HG03097 (cell line): ENCODE measurements at regions not wholly inside any gene's neighbourhood (a gene's known extent, or its start where the extent isn't known, plus 50 kb on each side); places are given as distances from the start of the nearest gene placed in this dataset.

Source experiments
- ATAC-seq: cut with Tn5 transposase; IDR thresholded peaks from one replicate; pipeline ENCODE4 v1.9.1; 2021; ENCODE audit not compliant: unreplicated experiment, low FRiP score

DNA sequence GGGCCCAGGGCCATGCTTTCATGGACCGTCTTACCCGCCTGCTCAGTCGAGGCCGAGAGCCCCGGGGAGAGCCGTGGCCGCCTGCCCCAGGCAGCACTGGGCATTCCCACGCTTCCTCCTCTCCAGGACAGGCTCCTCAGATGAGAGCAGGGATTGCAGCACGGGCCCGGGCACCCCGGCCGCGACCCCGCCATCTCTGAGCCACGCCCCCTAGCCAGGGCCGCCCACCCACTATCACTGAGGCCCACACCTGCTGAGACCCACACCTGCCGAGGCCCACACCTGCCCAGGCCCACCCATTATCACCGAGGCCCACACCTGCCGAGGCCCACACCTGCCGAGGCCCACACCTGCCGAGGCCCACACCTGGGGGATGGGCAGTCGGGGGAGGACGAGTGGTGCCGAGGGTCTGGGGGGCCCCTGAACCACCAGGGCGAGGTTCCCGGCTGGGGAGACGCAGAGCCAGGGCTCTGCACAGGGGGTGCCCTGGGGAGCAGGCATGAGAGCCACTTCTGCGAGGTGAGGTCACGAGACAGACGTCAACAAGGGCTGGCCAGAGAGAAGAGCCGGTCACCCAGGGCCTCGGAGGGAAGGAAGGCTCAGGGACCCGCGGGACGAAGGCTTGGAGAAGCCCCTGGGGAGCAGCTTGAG is 235.6 kb downstream of the ERMARD start:
- ATAC-seq = no peak

DNA sequence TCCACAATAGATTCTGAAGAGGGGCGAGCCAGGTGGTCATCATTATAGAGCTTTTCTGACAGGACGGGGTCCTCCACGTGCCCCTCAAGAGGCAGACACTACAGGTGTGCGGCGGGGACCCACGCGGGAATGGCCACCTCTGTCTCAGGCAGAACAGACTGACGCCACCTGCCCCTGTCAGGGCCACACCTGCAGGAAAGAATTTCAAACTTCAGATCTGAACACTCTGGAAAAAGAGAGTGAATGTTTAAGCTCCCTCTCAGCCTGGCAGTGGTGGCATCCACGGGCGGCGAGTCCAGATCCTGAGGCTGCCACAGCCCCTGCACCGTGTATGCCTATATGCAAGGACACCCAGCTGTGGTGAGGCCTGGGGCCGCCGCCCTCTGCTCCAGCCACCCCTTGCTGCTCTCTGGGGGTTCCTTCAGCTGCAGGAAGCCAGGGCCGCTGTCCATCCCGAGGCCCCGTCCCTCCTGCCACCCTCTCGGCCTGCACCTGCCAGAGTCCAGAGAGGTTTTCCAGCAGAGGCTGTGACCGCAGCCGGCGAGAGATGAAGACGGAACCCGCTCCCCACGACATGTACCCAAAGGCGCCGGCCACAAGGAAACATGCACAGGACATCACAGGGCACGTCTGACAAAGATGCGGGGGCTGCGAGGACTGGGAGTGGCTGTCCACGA is 234.9 kb downstream of the ERMARD start:
- ATAC-seq = no peak

DNA sequence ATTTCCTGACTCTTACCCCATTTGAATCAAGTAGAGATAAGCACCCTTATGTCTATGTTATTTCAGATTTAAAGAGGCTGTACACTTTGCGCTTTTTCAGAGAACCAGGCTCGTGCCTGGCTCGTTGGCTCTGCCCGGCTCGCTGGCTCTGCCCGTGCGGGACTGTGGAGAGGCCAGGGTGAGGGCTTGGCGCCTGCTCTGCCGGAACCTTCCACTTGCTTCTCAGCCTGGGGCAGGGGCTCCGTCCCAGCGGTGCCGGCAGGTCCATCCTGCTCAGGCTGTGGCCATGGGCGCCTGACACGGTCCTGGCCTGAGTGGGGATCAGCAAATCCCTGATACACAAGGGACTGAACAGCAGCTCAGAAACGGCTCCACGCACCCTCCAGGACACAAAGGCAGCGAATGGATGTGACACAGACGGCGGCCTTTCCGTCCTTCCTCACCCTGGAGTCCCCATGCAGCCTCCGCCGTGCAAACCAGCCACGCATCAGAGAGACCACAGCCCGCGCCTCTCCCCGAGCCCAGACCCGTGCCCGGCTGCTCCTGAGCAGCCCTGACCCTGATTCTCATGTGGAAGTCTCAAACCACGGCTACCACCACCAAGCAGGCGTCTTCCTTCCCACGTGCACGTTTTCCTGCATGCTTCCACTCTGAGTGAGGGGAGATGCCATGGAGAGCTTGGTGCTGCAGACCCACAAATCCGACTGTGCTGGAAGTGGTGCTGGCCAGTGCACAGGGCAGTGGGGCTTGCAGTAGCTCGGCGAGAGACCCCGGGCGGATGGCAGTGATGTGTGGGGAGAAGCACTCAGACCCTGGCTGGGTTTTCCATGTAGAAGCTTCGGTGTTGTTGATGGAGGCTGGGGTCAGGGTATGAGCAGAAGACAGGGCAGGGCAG is 233.9 kb downstream of the ERMARD start:
- ATAC-seq = no peak

DNA sequence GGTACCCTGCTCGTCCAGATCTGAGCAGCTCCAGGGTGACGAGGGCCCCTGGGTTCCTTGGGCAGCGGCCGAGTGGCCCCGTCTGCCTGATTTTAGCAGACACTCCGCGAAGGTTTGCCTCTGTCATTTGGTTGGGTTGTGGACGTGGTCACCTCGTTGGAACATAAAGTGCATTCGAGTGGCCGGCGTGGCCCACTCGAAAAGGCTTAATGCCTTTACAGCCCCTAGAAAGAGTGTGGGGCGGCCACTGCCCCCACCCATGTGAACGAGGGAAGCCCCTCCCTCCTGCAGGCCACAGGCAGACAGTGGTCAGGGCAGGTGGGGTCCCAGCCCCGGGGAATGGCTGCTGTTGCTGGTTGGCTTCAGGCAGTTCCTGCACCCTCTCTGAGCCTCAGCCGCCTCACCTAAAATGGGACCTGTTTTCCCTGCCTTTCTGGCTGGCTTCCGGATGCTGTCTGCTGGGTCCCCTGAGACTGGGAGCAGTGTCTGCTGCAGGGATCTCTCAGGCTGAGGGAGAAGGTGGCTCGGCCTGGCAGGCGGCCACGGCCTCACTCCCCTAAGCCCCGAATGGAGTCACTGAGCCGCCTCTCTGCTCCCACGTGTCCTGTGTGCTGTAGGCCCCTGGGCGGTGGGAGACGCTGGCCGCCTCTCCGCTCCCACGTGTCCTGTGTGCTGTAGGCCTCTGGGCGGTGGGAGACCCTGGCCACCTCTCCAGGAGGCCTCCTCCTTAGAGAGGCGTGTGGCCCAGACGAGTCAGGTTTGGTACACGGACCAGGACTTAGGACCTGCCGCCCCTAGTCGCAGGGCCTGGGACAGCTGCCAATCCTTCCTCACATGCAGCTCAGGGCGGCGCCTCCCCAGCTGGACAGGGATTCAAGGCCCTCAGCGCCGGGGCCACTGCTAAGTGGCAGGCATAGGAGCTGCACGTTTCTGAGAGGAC is 233.0 kb downstream of the ERMARD start:
- no peak for ATAC-seq

DNA sequence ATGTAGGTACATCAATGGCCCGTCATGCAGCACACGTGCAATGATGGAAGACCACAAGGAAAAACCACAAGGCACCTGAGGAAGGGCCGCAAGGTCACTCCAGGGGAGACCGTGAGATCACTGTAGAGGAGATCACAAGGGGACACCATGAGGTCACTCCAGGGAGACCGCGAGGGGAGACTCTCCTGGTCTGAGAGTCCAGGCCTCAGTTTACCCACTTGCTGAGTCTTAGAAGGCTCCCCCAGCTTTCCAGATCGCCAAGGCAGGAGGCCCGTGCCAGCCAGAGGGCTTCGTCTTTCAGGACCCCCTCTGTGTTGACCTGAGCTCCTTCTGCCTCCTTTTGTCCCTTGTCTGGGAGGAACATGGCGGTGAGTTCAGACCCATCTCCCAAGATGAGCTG is 232.2 kb downstream of the ERMARD start:
- no peak for ATAC-seq

DNA sequence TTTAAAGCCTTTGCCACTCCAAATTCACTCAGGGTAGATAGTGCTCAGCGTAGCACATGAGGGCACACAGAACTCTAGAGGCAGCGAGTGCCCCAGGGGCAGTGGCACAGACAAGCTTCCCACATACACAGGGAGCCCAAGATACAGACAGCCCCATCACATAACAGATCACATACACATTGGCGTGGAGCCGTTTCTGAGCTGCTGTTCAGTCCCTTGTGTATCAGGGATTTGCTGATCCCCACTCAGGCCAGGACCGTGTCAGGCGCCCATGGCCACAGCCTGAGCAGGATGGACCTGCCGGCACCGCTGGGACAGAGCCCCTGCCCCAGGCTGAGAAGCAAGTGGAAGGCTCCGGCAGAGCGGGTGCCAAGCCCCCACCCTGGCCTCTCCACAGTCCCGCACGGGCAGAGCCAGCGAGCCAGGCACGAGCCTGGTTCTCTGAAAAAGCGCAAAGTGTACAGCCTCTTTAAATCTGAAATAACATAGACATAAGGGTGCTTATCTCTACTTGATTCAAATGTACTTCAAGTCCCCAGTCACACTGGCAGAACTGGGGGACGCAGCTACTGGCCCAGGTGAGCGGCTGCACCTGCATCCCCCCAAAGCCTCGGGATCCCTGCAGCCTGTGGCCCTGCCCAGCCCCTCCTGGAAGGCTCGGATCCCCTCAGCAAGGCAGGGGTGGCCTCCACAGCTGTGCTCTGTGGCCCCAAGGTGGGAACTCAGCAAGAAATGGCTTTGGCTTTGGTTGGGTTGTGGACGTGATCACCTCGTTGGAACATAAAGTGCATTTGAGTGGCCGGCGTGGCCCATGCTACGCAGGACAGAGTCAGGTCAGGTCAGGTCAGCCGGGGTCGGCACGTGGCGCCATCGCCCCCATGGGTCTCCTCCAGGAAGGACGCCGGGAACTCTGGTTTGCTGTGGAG is 231.3 kb downstream of the ERMARD start:
- no peak for ATAC-seq

DNA sequence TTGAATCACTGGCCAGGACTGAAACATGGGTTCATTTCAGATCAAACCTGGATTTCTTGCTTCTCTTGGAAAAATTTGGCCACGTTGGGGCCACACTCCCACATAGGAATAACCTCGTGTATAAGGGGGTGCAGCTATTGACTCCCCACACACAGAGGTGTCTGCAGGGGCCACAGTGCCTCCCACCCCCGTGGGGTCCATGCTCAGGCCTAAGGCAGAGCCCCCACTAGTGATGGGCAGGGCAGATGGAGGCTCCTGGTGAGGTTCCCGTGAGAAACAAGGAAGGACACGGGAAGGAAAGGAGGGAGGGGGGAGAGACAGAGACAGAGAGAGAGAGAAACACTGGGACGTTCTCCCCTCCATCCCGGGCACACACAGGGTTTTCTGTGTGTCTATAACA is 230.5 kb downstream of the ERMARD start:
- no peak for ATAC-seq

DNA sequence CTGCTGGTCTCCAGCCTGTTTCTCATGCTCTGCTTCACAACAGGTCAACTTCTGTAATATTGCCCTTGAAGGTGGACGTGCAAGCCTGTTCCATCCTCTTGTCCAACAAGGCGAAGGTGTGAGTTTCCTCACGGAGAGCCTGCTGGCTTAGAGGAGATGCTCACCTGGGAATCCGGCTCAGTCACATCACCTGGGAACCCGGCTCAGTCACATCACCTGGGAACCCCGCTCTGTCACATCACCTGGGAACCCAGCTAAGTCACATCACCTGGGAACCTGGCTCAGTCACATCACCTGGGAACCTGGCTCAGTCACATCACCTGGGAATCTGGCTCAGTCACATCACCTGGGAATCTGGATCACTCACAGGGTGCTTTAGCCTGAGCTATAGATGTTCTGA is 230.1 kb downstream of the ERMARD start:
- no peak for ATAC-seq

DNA sequence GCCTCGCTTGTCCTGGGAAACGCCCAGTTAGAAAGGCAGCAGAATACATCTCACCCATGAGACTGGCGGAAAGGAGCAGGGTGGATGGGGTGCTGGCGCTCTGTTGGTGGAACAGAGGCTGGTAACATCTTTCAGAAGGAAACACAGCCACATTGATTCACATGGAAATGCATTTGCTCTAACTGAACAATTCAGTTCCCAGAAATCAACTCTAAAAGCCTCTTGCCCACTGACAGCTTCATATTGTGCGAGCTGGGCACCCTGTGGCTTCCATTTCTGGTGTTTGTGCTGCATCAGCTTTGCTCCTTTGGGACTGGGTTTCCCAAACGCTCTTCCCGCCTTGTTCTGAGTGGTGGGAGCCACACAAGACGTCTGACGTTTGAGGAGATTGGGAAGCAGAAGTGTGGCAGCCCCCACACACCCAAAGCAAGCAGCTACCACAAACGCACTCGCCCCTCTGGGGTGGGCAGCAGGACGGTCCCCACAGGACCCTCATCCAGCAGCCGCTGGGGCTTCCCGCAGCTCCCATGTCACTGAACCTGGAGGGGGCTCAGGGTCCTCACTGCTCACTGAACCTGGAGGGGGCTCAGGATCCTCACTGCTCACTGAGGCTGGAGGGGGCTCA is 229.5 kb downstream of the ERMARD start:
- no peak for ATAC-seq

DNA sequence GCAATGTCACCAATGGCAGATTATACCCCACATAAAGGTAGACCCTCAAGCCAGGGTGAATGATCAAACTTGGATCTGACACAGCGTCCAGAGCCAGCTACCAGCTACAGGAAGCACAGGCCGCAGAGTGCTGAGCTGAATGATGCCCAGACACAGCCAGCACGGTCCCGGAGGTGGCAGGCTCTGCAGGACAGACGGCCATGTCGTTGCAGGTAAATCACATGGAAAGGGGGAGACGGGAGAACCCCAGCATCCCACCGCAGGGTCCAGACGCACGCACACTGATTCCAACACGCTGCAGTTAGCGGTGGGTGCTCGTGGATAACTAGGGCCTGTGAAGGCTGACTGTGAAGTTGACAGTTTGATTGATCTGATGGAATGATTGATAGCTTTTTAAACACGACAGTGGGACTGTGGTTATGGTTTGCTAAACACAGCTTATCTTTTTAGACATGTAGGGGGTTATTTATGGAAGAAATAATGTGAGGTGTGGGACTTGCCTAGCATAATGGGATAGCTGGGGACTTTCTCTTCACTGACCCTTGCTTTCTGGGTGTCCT is 228.5 kb downstream of the ERMARD start:
- ATAC-seq = no peak

DNA sequence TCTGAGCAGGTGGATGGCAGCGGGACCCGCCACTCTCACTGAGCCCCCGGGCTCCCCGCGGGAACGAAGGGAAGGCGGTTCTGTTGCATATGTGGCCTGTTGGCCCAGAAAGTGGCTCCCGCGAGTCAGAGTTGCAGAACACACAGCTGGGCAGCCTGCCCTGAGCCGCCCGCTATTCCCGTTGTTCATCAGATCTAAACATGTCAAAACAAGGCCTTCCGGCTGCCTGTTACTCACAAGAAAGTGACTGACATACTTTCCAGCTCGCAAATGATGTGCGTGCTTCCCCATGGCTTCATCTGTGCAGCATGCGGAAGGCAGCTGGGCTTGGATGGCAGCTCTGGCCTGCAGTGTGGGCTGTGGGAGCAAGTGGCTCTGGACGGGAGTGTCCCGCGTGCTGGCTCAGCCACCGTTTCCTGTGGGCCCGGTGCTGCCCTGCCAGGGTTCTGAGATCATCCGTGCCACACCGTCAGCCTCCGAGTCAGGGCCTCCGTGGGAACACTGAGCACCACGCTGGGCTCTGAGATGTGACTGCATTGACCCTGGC is 227.3 kb downstream of the ERMARD start:
- ATAC-seq = no peak

DNA sequence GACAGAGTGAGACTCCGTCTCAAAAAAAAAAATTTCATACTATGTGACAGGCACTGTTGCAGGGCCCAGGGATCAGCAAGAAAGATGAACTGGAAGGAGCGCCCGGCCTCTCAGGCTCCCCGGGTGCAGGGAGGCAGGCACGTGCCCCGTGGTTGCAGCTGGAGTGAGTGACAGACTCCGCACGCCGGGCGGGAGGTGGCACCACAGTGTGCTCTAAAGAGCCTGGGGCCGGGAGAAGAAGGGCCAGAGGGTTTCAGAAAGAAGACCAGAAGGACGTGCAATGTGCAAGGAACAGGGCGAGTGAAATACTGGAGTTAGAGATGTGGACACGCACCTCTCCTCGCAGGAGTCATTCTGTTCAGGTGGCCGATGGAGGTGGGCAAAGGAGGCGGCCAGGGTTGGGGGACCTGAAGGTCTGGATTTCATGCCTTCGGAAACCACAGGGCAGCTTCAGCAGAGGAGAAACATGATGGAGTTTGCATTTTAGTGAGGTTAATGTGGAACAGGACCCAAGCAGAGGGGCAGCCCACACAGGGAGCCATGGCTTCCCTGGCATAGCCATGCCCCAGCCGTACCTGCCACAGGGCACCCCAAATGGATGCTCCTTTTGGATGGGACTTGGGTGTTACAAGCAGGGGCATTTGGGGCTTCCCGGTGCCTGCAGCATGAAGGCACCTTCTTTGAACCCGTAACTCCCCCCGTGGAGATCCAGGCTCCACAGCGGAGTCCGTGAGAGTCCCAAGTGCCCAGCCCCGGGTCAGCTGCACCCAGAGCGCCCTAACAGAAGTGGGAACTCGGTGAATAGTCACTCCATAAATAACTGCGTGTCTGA is 226.2 kb downstream of the ERMARD start:
- no peak for ATAC-seq

DNA sequence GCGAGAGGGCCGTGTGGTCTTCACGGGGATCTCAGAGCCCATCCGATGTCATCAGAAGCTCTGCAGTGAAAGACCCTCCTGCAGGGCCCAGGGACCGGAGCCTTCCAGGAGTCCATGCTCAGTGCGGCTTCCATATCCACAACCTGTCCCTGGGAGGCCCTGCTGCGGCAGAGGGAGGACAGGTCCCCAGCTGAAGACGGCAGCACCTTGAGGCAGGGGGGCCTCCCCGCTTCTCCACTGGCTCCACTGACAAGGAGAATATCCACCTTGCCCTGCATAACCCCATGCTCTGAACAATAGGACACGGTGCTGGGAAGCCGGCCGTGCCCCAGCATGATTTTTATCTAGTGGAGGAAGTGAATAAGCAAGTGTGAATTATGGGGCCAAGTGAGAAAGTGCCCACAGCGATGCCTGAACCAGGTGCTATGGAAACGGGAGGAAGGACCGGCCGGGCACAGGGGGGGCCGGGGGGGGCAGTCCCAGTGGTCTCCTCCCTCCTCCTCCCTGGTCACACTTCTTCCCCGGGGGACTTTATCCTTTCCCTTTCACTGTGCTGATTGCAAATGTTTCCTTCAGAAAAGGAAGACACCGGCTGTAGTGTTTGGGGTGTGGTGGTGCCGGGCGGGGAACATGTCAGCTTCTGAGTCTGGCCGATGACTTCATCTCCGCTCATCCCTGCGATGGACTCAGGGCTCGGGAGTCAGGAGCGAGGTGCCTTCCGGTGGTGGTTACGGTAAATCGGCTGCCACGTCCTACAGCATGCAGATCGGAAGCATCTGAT is 225.1 kb downstream of the ERMARD start:
- no peak for ATAC-seq

DNA sequence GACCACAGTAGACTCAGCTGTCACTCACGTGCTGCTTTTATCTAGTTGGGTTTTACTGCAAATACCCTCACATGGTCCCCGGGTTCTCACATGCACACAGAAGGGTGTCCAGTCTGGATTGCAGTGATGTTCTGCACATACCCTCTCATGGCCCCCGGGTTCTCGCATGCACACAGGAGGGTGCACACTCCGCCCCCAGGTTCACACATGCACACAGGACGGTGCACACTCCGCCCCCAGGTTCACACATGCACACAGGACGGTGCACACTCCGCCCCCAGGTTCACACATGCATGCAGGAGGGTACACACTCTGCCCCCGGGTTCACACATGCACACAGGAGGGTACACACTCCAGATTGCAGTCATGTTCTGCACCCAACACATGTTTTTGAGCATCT is 224.3 kb downstream of the ERMARD start:
- ATAC-seq = no peak

DNA sequence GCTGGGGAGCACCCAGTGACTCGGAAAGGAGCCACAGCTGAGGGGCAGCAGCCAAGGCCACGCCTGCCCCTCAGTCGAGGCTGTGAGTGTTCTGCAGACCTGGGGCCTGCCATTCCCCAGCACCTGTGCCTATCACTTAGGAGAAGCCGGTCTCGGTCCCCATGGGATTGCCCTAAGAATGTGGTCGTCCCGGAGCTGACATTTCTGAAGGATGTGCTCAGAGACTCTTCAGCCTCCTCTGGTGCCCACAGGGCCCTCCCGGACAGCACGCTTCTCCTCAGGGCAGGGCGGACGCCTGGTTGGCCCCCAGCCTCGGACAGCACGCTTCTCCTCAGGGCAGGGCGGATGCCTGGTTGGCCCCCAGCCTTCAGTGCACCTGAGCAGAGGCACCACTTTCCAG is 223.9 kb downstream of the ERMARD start:
- no peak for ATAC-seq

DNA sequence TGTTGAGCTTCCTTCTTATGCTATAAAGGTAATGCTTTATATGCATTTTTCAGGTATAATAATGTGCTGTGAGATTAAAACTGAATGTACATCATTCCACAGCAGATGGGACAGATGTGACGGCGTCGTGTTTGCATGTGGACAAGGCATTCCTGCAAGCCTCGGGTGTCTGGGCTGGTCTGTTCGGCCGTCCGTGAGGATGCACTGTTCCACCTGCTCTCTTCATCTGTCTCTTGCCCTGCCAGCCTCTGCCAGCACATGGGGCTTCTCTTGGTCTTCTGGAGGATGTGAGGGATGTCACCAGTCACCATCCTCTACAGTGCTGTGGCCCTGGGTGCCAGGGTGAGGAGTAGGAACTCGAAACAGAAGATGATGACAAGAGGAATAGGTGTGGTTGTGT is 223.2 kb downstream of the ERMARD start:
- ATAC-seq = no peak
